Astrocyte of the cerebellum (primary cell): ENCODE measurements at regions not wholly inside any gene's neighbourhood (a gene's known extent, or its start where the extent isn't known, plus 50 kb on each side); places are given as distances from the start of the nearest gene placed in this dataset.
"Not testable (repeated sequence)": the region's sequence is repeated elsewhere in the genome, so short reads cannot be mapped to it uniquely, and the experiment has no call there.

Experiments
- DNase-seq: peaks from one replicate; pipeline ENCODE4 v3.0.0-alpha.2; 2011; ENCODE audit warnings: low read depth
- H3K4me3 ChIP-seq: 2 replicates; pipeline ENCODE4 v1.5.1; 2011; ENCODE audit warnings: mild to moderate bottlenecking, low read depth, low read length, moderate library complexity
- CTCF ChIP-seq: IDR thresholded peaks from 2 replicates; pipeline ENCODE4 v1.5.1; 2012; ENCODE audit warnings: low read length, low read depth, moderate library complexity, mild to moderate bottlenecking; ENCODE audit errors: missing control alignments
- in situ Hi-C: cut with HindIII; loops from 2 replicates; pipeline ENCODE4 v1.10.0; 2017; ENCODE audit warnings: low sequenced_read_pairs

- no peak overlapping the region for H3K4me3 ChIP-seq
- in situ Hi-C loops, result no loop called here
- no peak for DNase-seq
- no peak for TF ChIP-seq CTCF
Measured at GRCh38 chr9:135400496-135400895, 79.1 kb upstream of the PPP1R26 start.

DNA sequence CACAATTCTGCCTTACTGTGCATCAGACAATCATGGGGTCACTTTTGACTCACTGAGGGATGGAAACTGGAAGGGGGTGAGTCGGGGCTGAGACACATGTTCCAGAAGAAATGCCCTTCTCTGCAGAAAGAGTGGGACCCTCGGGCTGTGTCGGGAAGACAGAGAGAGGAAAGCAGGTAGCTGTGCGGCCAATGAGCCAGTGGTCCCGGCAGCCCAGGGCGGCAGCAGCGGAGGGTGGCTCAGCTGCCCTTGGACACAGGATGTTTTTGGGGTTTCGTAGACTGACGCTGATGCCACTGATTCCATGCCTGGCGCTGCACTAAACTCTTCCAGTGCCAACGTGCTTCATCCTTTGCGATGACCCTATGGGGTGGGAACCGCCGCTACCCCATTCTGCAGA is 78.4 kb upstream of the PPP1R26 start:
- in situ Hi-C loops, result no loop called here
- no peak for TF ChIP-seq CTCF
- no peak overlapping the region for H3K4me3 ChIP-seq
- no peak for DNase-seq

- DNase-seq, result no peak
- no peak overlapping the region for H3K4me3 ChIP-seq
- in situ Hi-C loops, result no loop called here
- no peak for TF ChIP-seq CTCF
Measured at GRCh38 chr9:135402048-135402738, 77.4 kb upstream of the PPP1R26 start.

GRCh38 chr9:135402739-135403695 is 76.6 kb upstream of the PPP1R26 start:
- no peak overlapping the region for H3K4me3 ChIP-seq
- in situ Hi-C loops, result no loop called here
- TF ChIP-seq CTCF, result no peak
- no peak for DNase-seq

GRCh38 chr9:135403733-135404450 is 75.7 kb upstream of the PPP1R26 start:
- H3K4me3 ChIP-seq, result no peak overlapping the region
- in situ Hi-C loops, result no loop called here
- DNase-seq, result no peak
- no peak for TF ChIP-seq CTCF

DNA sequence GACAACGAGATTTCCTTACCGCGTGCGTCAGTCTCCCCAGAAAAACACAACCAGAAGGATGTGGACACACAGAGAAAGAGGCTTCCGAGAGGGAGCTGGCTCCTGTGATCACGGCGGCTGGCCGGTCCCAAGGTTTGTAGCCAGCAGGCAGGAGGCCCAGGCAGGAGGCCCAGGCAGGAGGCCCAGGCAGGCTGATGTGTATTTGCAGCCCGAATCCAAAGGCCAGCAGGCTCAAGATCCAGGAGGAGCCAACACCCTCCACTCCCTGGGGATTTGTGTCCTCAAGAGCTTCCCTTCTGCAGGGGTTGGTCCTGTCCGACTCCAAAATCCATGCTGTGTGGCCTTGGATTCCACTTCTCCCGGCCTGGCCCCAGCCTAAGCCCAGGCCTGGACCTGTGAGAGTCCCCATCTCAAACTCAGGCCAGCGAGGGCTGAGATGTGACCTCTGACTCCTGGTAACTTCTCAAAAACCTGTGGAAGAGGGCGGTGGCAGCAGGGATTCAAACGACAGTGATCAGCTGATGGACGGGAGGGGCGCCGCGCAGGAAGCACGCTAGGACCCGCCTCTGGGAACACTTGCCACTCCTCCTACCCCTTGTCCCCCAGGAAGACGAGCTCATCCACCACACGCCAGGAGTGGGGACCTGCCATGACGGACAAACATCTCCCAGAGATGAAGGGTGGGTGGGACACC is 75.0 kb upstream of the PPP1R26 start:
- no peak overlapping the region for H3K4me3 ChIP-seq
- in situ Hi-C loops, result no loop called here
- no peak for TF ChIP-seq CTCF
- no peak for DNase-seq

- in situ Hi-C loops, DNase-seq, H3K4me3 ChIP-seq: not testable (repeated sequence)
Measured at GRCh38 chr9:135405145-135405464, 74.5 kb upstream of the PPP1R26 start.
